GM18511 (cell line): ENCODE measurements at regions not wholly inside any gene's neighbourhood (a gene's known extent, or its start where the extent isn't known, plus 50 kb on each side); places are given as distances from the start of the nearest gene placed in this dataset.
"Not testable (repeated sequence)": the region's sequence is repeated elsewhere in the genome, so short reads cannot be mapped to it uniquely, and the experiment has no call there.

Source experiments
- ATAC-seq: cut with Tn5 transposase; IDR thresholded peaks from one replicate; pipeline ENCODE4 v1.9.1; 2021; ENCODE audit warnings: mild to moderate bottlenecking, moderate library complexity; ENCODE audit not compliant: unreplicated experiment

GRCh38 chr10:8412541-8412940 lies 358.1 kb downstream of the GATA3 start:
- ATAC-seq = no peak

DNA sequence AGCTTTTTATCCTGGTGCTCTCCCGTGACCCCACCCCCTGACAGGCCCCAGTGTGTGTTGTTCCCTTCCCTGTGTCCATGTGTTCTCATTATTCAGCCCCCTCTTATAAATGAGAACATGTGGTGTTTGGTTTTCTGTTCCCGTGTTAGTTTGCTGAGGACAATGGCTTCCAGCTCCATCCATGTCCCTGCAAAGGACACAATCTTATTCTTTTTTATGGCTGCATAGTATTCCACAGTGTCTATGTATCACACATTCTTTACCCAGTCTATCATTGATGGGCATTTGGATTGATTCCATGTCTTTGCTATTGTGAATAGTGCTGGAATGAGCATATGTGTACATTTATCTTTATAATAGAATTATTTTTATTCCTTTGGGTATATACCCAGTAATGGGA lies 360.5 kb downstream of the GATA3 start:
- not testable (repeated sequence) for ATAC-seq

- peak; percentile 61 for ATAC-seq
Measured at GRCh38 chr10:8416192-8416701, 361.8 kb downstream of the GATA3 start.

DNA sequence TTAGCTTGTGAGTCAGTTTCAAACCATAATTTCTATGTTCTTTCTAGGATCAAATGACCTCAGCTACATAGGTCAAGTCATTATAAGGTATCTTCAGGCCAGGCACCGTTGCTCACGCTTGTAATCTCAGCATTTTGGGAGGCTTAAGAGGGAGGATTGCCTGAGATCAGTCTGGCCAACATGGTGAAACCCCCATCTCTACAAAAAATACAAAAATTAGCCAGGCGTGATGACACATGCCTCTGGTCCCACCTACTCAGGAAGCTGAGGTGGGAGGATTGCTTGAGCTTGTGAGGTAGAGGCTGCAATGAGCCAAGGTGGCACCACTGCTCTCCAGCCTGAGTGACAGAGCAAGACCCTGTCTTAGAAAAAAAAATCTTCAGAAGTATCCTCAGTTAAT lies 362.3 kb downstream of the GATA3 start:
- peak; percentile 32 for ATAC-seq

- no peak for ATAC-seq
Measured at GRCh38 chr10:8417631-8418030, 363.1 kb downstream of the GATA3 start.

DNA sequence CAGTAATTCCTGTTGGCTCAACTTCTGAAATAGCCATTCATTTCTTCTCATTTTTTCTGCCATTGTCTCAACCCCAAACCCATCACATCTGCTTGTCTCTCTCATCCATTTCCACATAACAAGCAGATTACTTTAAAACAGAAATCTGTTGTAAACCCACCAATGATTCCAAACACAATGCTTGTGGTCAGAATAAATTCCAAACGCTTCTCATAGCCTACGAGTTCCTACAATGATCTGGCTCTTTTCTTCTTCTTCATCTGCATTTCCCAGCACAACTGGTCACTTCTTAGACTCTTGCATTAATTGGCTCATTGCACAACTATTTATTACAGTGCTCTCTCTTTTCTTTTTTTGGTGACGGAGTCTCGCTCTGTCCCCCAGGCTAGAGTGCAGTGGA lies 364.1 kb downstream of the GATA3 start:
- no peak for ATAC-seq

- no peak for ATAC-seq
Measured at GRCh38 chr10:8420182-8420581, 365.7 kb downstream of the GATA3 start.

- ATAC-seq = no peak
Measured at GRCh38 chr10:8424555-8425211, 370.2 kb downstream of the GATA3 start.

- no peak for ATAC-seq
Measured at GRCh38 chr10:8428654-8429053, 374.2 kb downstream of the GATA3 start.

DNA sequence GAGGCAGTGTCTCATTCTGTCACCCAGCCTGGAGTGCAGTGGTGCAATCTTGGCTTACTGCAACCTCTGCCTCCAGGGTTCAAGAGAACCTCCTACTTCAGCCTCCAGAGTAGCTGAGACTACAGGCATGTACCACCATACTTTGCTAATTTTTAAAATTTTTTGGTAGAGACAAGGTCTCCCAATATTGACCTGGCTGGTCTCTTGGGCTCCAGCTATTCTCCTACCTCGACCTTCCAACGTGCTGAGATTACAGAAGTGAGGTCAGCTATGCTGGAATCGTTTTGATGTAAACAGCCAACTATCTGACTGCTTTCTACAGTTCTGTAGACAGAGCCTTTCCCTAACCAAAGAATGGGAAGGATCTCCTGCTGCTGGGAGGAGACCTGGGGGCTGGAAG lies 375.8 kb downstream of the GATA3 start:
- ATAC-seq = no peak

GRCh38 chr10:8431511-8431910 lies 377.0 kb downstream of the GATA3 start:
- no peak for ATAC-seq

GRCh38 chr10:8435186-8436055 lies 380.9 kb downstream of the GATA3 start:
- no peak for ATAC-seq

GRCh38 chr10:8437896-8438295 lies 383.4 kb downstream of the GATA3 start:
- ATAC-seq = no peak

GRCh38 chr10:8438603-8439002 lies 384.1 kb downstream of the GATA3 start:
- no peak for ATAC-seq

GRCh38 chr10:8439040-8439439 lies 384.6 kb downstream of the GATA3 start:
- no peak for ATAC-seq

- peak; percentile 55 for ATAC-seq
Measured at GRCh38 chr10:8444630-8445029, 390.1 kb downstream of the GATA3 start.

DNA sequence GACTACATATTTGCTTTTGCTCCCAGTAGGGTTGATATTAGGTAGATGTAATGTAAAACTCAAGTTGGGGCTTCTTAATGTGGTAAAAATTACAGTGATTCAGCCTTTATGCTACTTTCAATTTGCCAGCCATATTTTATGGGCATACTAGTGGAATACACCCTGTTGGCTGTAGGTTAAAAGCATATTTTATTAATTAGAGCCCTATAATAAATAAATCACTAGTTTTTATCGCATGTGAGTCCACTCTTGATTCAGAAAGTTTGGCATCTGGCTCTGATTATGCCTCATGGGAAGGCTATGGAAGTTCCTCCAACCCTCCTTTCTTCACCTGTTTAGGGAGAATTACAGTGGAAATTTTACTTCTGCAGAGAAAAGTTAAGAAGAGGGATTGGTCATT lies 390.9 kb downstream of the GATA3 start:
- ATAC-seq = no peak

DNA sequence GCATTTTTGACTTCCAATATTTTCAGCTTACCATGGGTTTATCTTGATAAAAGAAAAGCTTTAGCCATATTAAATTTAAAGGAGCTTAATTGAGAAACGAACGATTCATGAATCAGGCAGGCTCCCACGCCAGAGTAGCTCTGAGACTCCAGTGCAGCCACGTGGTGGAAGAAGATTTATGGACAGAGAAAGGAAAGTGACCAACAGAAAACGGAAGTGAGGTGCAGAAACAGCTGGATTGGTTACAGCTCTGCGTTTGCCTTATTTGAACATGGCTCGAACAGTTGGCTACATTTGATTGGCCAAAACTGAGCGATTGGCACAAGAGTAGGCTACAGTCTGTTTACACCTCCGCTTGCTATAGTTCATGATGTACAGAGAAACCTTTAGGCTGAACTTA lies 395.4 kb downstream of the GATA3 start:
- ATAC-seq = no peak

GRCh38 chr10:8453587-8453986 lies 399.1 kb downstream of the GATA3 start:
- ATAC-seq = no peak

GRCh38 chr10:8454357-8454756 lies 399.9 kb downstream of the GATA3 start:
- ATAC-seq = no peak

- no peak for ATAC-seq
Measured at GRCh38 chr10:8455181-8455580, 400.7 kb downstream of the GATA3 start.

- ATAC-seq = no peak
Measured at GRCh38 chr10:8456386-8456785, 401.9 kb downstream of the GATA3 start.
